ENCODE measurements at regions not wholly inside any gene's neighbourhood (a gene's known extent, or its start where the extent isn't known, plus 50 kb on each side); places are given as distances from the start of the nearest gene placed in this dataset.

- H3K36me3 ChIP-seq (replicated peaks; ENCODE audit: control insufficient read depth, insufficient read depth, low read length), result no peaks in the 10 kb centered on the region
- no peak for DNase-seq
- H3K27me3 ChIP-seq (ENCODE audit: control insufficient read depth, insufficient read depth, low read length), result peaks cover 5% of the 10 kb centered on the region; the same call in 1 of the 2 replicates
- H3K4me3 ChIP-seq (ENCODE audit: insufficient read depth, low read depth, low read length), result no peak overlapping the region
Observed at GRCh38 chr6:37561361-37561760, 61.7 kb upstream of the CCDC167 start.

- H3K36me3 ChIP-seq (replicated peaks; ENCODE audit: control insufficient read depth, insufficient read depth, low read length), result no peaks in the 10 kb centered on the region
- no peak for DNase-seq
- H3K4me3 ChIP-seq (ENCODE audit: insufficient read depth, low read depth, low read length), result no peak overlapping the region
- H3K27me3 ChIP-seq (ENCODE audit: control insufficient read depth, insufficient read depth, low read length), result peaks cover 5% of the 10 kb centered on the region; the same call in 1 of the 2 replicates
Observed at GRCh38 chr6:37560737-37561103, 61.0 kb upstream of the CCDC167 start.

- peaks cover 3% of the 10 kb centered on the region; the same call in 1 of the 2 replicates for H3K27me3 ChIP-seq (ENCODE audit: control insufficient read depth, insufficient read depth, low read length)
- no peak for DNase-seq
- H3K4me3 ChIP-seq (ENCODE audit: insufficient read depth, low read depth, low read length), result no peak overlapping the region
- H3K36me3 ChIP-seq (replicated peaks; ENCODE audit: control insufficient read depth, insufficient read depth, low read length), result no peaks in the 10 kb centered on the region
Observed at GRCh38 chr6:37559501-37559900, 59.8 kb upstream of the CCDC167 start.

- Histone ChIP-seq H3K27me3 (ENCODE audit: control insufficient read depth, insufficient read depth, low read length) (peaks cover 3% of the 10 kb centered on the region; the same call in 1 of the 2 replicates), H3K36me3 (replicated peaks; ENCODE audit: control insufficient read depth, insufficient read depth, low read length) (no peaks in the 10 kb centered on the region), H3K4me3 (ENCODE audit: insufficient read depth, low read depth, low read length) (no peak overlapping the region)
- DNase-seq, result no peak
Observed at GRCh38 chr6:37559050-37559449, 59.4 kb upstream of the CCDC167 start.

GRCh38 chr6:37558646-37559045 lies 59.0 kb upstream of the CCDC167 start:
- DNase-seq, result no peak
- Histone ChIP-seq H3K27me3 (ENCODE audit: control insufficient read depth, insufficient read depth, low read length) (peaks cover 3% of the 10 kb centered on the region; the same call in 1 of the 2 replicates), H3K36me3 (replicated peaks; ENCODE audit: control insufficient read depth, insufficient read depth, low read length) (no peaks in the 10 kb centered on the region), H3K4me3 (ENCODE audit: insufficient read depth, low read depth, low read length) (no peak overlapping the region)

- DNase-seq, result no peak
- no peak overlapping the region for H3K4me3 ChIP-seq (ENCODE audit: insufficient read depth, low read depth, low read length)
- H3K36me3 ChIP-seq (replicated peaks; ENCODE audit: control insufficient read depth, insufficient read depth, low read length), result no peaks in the 10 kb centered on the region
- peaks cover 3% of the 10 kb centered on the region; the same call in 1 of the 2 replicates for H3K27me3 ChIP-seq (ENCODE audit: control insufficient read depth, insufficient read depth, low read length)
Observed at GRCh38 chr6:37558168-37558567, 58.5 kb upstream of the CCDC167 start.

- Histone ChIP-seq H3K4me3 (ENCODE audit: insufficient read depth, low read depth, low read length) (no peak overlapping the region), H3K27me3 (ENCODE audit: control insufficient read depth, insufficient read depth, low read length) (peaks cover 3% of the 10 kb centered on the region; the same call in 1 of the 2 replicates), H3K36me3 (replicated peaks; ENCODE audit: control insufficient read depth, insufficient read depth, low read length) (no peaks in the 10 kb centered on the region)
- no peak for DNase-seq
Observed at GRCh38 chr6:37557645-37558114, 58.0 kb upstream of the CCDC167 start.

- no peak for DNase-seq
- H3K36me3 ChIP-seq (replicated peaks; ENCODE audit: control insufficient read depth, insufficient read depth, low read length), result no peaks in the 10 kb centered on the region
Observed at GRCh38 chr6:37556881-37557644, 57.4 kb upstream of the CCDC167 start.

GRCh38 chr6:37555040-37555781 lies 55.5 kb upstream of the CCDC167 start:
- H3K4me3 ChIP-seq (ENCODE audit: insufficient read depth, low read depth, low read length), result no peak overlapping the region
- peaks cover 3% of the 10 kb centered on the region; the same call in 1 of the 2 replicates for H3K27me3 ChIP-seq (ENCODE audit: control insufficient read depth, insufficient read depth, low read length)
- no peak for DNase-seq
- no peaks in the 10 kb centered on the region for H3K36me3 ChIP-seq (replicated peaks; ENCODE audit: control insufficient read depth, insufficient read depth, low read length)

More at GRCh38 chr6:37556881-37557644, 57.4 kb upstream of the CCDC167 start:
- Histone ChIP-seq H3K4me3 (ENCODE audit: insufficient read depth, low read depth, low read length) (no peak overlapping the region), H3K27me3 (ENCODE audit: control insufficient read depth, insufficient read depth, low read length) (peaks cover 3% of the 10 kb centered on the region; the same call in 1 of the 2 replicates)

- Histone ChIP-seq H3K4me3 (ENCODE audit: insufficient read depth, low read depth, low read length) (no peak overlapping the region), H3K36me3 (replicated peaks; ENCODE audit: control insufficient read depth, insufficient read depth, low read length) (no peaks in the 10 kb centered on the region), H3K27me3 (ENCODE audit: control insufficient read depth, insufficient read depth, low read length) (peaks cover 3% of the 10 kb centered on the region; the same call in 1 of the 2 replicates)
- DNase-seq, result no peak
Observed at GRCh38 chr6:37554480-37554819, 54.8 kb upstream of the CCDC167 start.

- H3K4me3 ChIP-seq (ENCODE audit: insufficient read depth, low read depth, low read length), result no peak overlapping the region
- no peaks in the 10 kb centered on the region for H3K27me3 ChIP-seq (ENCODE audit: control insufficient read depth, insufficient read depth, low read length)
- H3K36me3 ChIP-seq (replicated peaks; ENCODE audit: control insufficient read depth, insufficient read depth, low read length), result no peaks in the 10 kb centered on the region
- DNase-seq, result no peak
Observed at GRCh38 chr6:37552267-37552666, 52.6 kb upstream of the CCDC167 start.

- Histone ChIP-seq H3K36me3 (replicated peaks; ENCODE audit: control insufficient read depth, insufficient read depth, low read length) (no peaks in the 10 kb centered on the region), H3K4me3 (ENCODE audit: insufficient read depth, low read depth, low read length) (no peak overlapping the region), H3K27me3 (ENCODE audit: control insufficient read depth, insufficient read depth, low read length) (no peaks in the 10 kb centered on the region)
- no peak for DNase-seq
Observed at GRCh38 chr6:37551867-37552266, 52.2 kb upstream of the CCDC167 start.

- no peaks in the 10 kb centered on the region for H3K36me3 ChIP-seq (replicated peaks; ENCODE audit: control insufficient read depth, insufficient read depth, low read length)
Observed at GRCh38 chr6:37551446-37551845, 51.8 kb upstream of the CCDC167 start.

GRCh38 chr6:37551002-37551401 lies 51.3 kb upstream of the CCDC167 start:
- no peaks in the 10 kb centered on the region for H3K36me3 ChIP-seq (replicated peaks; ENCODE audit: control insufficient read depth, insufficient read depth, low read length)
- no peak for DNase-seq
- no peaks in the 10 kb centered on the region for H3K27me3 ChIP-seq (ENCODE audit: control insufficient read depth, insufficient read depth, low read length)
- H3K4me3 ChIP-seq (ENCODE audit: insufficient read depth, low read depth, low read length), result no peak overlapping the region

More at GRCh38 chr6:37551446-37551845, 51.8 kb upstream of the CCDC167 start:
- DNase-seq, result no peak
- H3K4me3 ChIP-seq (ENCODE audit: insufficient read depth, low read depth, low read length), result no peak overlapping the region
- H3K27me3 ChIP-seq (ENCODE audit: control insufficient read depth, insufficient read depth, low read length), result no peaks in the 10 kb centered on the region

Measured in H7 (cell line).